Vagina (tissue), 2 donors: ENCODE measurements at regions not wholly inside any gene's neighbourhood (a gene's known extent, or its start where the extent isn't known, plus 50 kb on each side); places are given as distances from the start of the nearest gene placed in this dataset.

ENCODE experiments used
- DNase-seq, 2 donors: peaks; one replicate each; pipeline ENCODE4 v3.0.0-alpha.2; 2017; ENCODE audit errors: extremely low spot score in 2 of 2
- H3K27ac ChIP-seq: fragments of 200-600 bp; sonication (generic); one replicate; pipeline ENCODE4 v1.5.1; 2019
- H3K27me3 ChIP-seq: fragments of 200-600 bp; sonication (generic); one replicate; pipeline ENCODE4 v1.5.1; 2019
- H3K36me3 ChIP-seq, 2 donors: fragments of 200-600 bp; sonication (generic); one replicate each; pipeline ENCODE4 v1.5.1; 2017 to 2019
- H3K4me1 ChIP-seq: fragments of 200-600 bp; sonication (generic); one replicate; pipeline ENCODE4 v1.5.1; 2019
- H3K4me3 ChIP-seq, 2 donors: fragments of 200-600 bp; sonication (generic); 1 replicate in 1 of 2; 2 replicates in 1 of 2; pipeline ENCODE4 v1.5.1; 2016 to 2019
- H3K9me3 ChIP-seq: fragments of 200-600 bp; sonication (generic); one replicate; pipeline ENCODE4 v1.5.1; 2019
- CTCF ChIP-seq, 3 experiments: fragments of 450-650 bp in 2 of 3; fragments of 200-600 bp in 1 of 3; sonication (generic) in 1 of 3; IDR thresholded peaks; one replicate each; pipeline ENCODE4 v1.5.1; 2017 to 2019; ENCODE audit warnings: antibody characterized with exemption in 3 of 3, mild to moderate bottlenecking in 2 of 3, moderate library complexity in 2 of 3
- POLR2A ChIP-seq, 2 donors: fragments of 450-650 bp; IDR thresholded peaks; one replicate each; pipeline ENCODE4 v1.6.1; 2017; ENCODE audit warnings: antibody characterized with exemption in 2 of 2, mild to moderate bottlenecking in 2 of 2, moderate library complexity in 2 of 2
- POLR2AphosphoS5 ChIP-seq, 2 donors: sonication (generic); formaldehyde crosslinking; IDR thresholded peaks; one replicate each; pipeline ENCODE4 v1.9.0; 2017; ENCODE audit warnings: antibody characterized with exemption in 2 of 2, mild to moderate bottlenecking in 2 of 2, low read depth in 1 of 2; ENCODE audit not compliant: insufficient read depth in 1 of 2
- intact Hi-C: fragments of 100-400 bp; cut with DNase I; formaldehyde crosslinking; loops from one replicate; pipeline ENCODE4 v1.15.1; 2023

- Histone ChIP-seq H3K9me3 (no peaks in the 10 kb centered on the region), H3K27ac (no peak overlapping the region), H3K4me1 (no peaks in the 10 kb centered on the region), H3K36me3 (no peaks in the 10 kb centered on the region), H3K27me3 (no peaks in the 10 kb centered on the region), H3K4me3 (no peak overlapping the region)
- no peak for DNase-seq
- intact Hi-C loops, result no loop called here
- TF ChIP-seq POLR2A (IDR thresholded peaks at IDR 0.05) (no peak), CTCF (IDR thresholded peaks at IDR 0.05) (no peak), POLR2AphosphoS5 (IDR thresholded peaks at IDR 0.05; ENCODE audit: insufficient read depth in 1 of 2, low read depth in 1 of 2) (no peak)
Observed at GRCh38 chr10:111516144-111516543, 439.3 kb downstream of the ADRA2A start.

- no peak for TF ChIP-seq POLR2AphosphoS5 (IDR thresholded peaks at IDR 0.05; ENCODE audit: insufficient read depth in 1 of 2, low read depth in 1 of 2)
- intact Hi-C loops, result no loop called here
- H3K4me1 ChIP-seq, result no peaks in the 10 kb centered on the region
- H3K27ac ChIP-seq, result no peak overlapping the region
- no peaks in the 10 kb centered on the region for H3K27me3 ChIP-seq
- no peaks in the 10 kb centered on the region for H3K36me3 ChIP-seq
- no peak overlapping the region for H3K4me3 ChIP-seq
- H3K9me3 ChIP-seq, result no peaks in the 10 kb centered on the region
- no peak for DNase-seq
Observed at GRCh38 chr10:111522141-111522540, 445.3 kb downstream of the ADRA2A start.

GRCh38 chr10:111522551-111522950 lies 445.7 kb downstream of the ADRA2A start:
- no peaks in the 10 kb centered on the region for H3K4me1 ChIP-seq
- H3K36me3 ChIP-seq, result no peaks in the 10 kb centered on the region
- no peak overlapping the region for H3K4me3 ChIP-seq
- no peak overlapping the region for H3K27ac ChIP-seq
- TF ChIP-seq POLR2AphosphoS5 (IDR thresholded peaks at IDR 0.05; ENCODE audit: insufficient read depth in 1 of 2, low read depth in 1 of 2) (no peak), CTCF (IDR thresholded peaks at IDR 0.05) (no peak), POLR2A (IDR thresholded peaks at IDR 0.05) (no peak)
- no peaks in the 10 kb centered on the region for H3K9me3 ChIP-seq
- no peak for DNase-seq
- intact Hi-C loops, result no loop called here
- no peaks in the 10 kb centered on the region for H3K27me3 ChIP-seq

- H3K36me3 ChIP-seq, result no peaks in the 10 kb centered on the region
- DNase-seq, result no peak
- no peaks in the 10 kb centered on the region for H3K9me3 ChIP-seq
- no peaks in the 10 kb centered on the region for H3K4me1 ChIP-seq
- no peak for TF ChIP-seq CTCF (IDR thresholded peaks at IDR 0.05)
- no peak for TF ChIP-seq POLR2AphosphoS5 (IDR thresholded peaks at IDR 0.05; ENCODE audit: insufficient read depth in 1 of 2, low read depth in 1 of 2)
- no peak for TF ChIP-seq POLR2A (IDR thresholded peaks at IDR 0.05)
- no peak overlapping the region for H3K4me3 ChIP-seq
- intact Hi-C loops, result no loop called here
- no peaks in the 10 kb centered on the region for H3K27me3 ChIP-seq
- no peak overlapping the region for H3K27ac ChIP-seq
Observed at GRCh38 chr10:111523016-111523415, 446.2 kb downstream of the ADRA2A start.

- H3K36me3 ChIP-seq, result no peaks in the 10 kb centered on the region
- H3K27ac ChIP-seq, result no peak overlapping the region
- TF ChIP-seq POLR2AphosphoS5 (IDR thresholded peaks at IDR 0.05; ENCODE audit: insufficient read depth in 1 of 2, low read depth in 1 of 2), result no peak
- no peak for TF ChIP-seq POLR2A (IDR thresholded peaks at IDR 0.05)
- TF ChIP-seq CTCF (IDR thresholded peaks at IDR 0.05), result no peak
- no peaks in the 10 kb centered on the region for H3K4me1 ChIP-seq
- no peaks in the 10 kb centered on the region for H3K27me3 ChIP-seq
- H3K4me3 ChIP-seq, result no peak overlapping the region
- DNase-seq, result no peak
- H3K9me3 ChIP-seq, result no peaks in the 10 kb centered on the region
- intact Hi-C loops, result no loop called here
Observed at GRCh38 chr10:111524134-111524533, 447.3 kb downstream of the ADRA2A start.

- H3K4me3 ChIP-seq, result no peak overlapping the region
- no peak overlapping the region for H3K27ac ChIP-seq
- TF ChIP-seq POLR2A (IDR thresholded peaks at IDR 0.05) (no peak), POLR2AphosphoS5 (IDR thresholded peaks at IDR 0.05; ENCODE audit: insufficient read depth in 1 of 2, low read depth in 1 of 2) (no peak), CTCF (IDR thresholded peaks at IDR 0.05) (no peak)
- H3K4me1 ChIP-seq, result no peaks in the 10 kb centered on the region
- no peaks in the 10 kb centered on the region for H3K9me3 ChIP-seq
- no peaks in the 10 kb centered on the region for H3K27me3 ChIP-seq
- intact Hi-C loops, result no loop called here
- H3K36me3 ChIP-seq, result no peaks in the 10 kb centered on the region
- DNase-seq, result no peak
Observed at GRCh38 chr10:111525696-111526095, 448.9 kb downstream of the ADRA2A start.
